AG10803 (cell line): ENCODE measurements at regions not wholly inside any gene's neighbourhood (a gene's known extent, or its start where the extent isn't known, plus 50 kb on each side); places are given as distances from the start of the nearest gene placed in this dataset.

Experiments used
- DNase-seq: peaks from one replicate; pipeline ENCODE4 v3.0.0; 2010; ENCODE audit warnings: low read depth
- H3K4me3 ChIP-seq: 2 replicates; pipeline ENCODE4 v1.5.1; 2011; ENCODE audit warnings: mild to moderate bottlenecking, low read length, control low read depth
- TF ChIP-seq, protein P1 (sequence below): conservative IDR thresholded peaks from 2 replicates; pipeline ENCODE4 v1.5.1; 2011; ENCODE audit warnings: mild to moderate bottlenecking, low read length, control low read depth, inconsistent platforms

DNA sequence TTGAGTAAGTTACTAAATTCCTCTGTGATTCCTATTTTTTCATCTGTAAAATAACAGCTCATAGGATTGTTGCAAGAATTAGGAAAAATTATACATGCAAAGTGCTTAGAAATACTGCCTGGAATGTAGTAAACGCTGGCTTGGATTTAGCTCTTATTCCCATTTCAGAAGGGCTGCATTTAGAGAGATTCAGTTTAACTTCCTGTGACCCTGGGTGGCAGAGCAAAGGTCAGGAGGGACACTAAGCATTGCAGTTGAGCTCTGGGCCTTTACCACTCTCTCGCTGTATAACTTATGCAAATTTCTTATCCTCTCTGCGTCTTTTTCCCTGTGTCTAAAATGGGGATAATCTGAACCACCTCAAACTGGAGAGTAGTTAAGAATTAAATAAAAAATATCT, 241.0 kb upstream of the POU3F1 start:
- DNase-seq, result no peak
- TF ChIP-seq, protein P1, sequence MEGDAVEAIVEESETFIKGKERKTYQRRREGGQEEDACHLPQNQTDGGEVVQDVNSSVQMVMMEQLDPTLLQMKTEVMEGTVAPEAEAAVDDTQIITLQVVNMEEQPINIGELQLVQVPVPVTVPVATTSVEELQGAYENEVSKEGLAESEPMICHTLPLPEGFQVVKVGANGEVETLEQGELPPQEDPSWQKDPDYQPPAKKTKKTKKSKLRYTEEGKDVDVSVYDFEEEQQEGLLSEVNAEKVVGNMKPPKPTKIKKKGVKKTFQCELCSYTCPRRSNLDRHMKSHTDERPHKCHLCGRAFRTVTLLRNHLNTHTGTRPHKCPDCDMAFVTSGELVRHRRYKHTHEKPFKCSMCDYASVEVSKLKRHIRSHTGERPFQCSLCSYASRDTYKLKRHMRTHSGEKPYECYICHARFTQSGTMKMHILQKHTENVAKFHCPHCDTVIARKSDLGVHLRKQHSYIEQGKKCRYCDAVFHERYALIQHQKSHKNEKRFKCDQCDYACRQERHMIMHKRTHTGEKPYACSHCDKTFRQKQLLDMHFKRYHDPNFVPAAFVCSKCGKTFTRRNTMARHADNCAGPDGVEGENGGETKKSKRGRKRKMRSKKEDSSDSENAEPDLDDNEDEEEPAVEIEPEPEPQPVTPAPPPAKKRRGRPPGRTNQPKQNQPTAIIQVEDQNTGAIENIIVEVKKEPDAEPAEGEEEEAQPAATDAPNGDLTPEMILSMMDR, result no peak
- no peak overlapping the region for H3K4me3 ChIP-seq

DNA sequence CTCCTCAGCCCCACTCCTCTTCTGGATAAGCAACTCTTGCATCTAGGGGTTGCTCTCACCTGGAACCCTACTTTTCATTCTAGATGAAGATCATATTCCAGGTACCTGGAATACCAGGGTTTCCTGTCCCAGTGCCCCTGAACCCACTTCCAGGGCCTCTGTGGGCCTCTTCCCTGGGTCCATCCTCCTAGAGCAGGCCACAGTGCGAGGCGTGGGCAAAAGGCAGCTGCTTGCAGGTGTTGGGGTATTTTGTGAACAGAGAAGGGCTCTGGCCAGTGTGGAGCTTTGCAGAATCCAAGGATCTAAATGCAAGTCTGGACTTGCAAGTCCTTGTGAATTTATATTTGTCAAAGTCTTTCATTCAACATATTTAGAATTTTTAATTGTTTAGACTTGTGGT, 240.4 kb upstream of the POU3F1 start:
- H3K4me3 ChIP-seq, result no peak overlapping the region
- no peak for DNase-seq
- TF ChIP-seq, protein P1, result no peak

DNA sequence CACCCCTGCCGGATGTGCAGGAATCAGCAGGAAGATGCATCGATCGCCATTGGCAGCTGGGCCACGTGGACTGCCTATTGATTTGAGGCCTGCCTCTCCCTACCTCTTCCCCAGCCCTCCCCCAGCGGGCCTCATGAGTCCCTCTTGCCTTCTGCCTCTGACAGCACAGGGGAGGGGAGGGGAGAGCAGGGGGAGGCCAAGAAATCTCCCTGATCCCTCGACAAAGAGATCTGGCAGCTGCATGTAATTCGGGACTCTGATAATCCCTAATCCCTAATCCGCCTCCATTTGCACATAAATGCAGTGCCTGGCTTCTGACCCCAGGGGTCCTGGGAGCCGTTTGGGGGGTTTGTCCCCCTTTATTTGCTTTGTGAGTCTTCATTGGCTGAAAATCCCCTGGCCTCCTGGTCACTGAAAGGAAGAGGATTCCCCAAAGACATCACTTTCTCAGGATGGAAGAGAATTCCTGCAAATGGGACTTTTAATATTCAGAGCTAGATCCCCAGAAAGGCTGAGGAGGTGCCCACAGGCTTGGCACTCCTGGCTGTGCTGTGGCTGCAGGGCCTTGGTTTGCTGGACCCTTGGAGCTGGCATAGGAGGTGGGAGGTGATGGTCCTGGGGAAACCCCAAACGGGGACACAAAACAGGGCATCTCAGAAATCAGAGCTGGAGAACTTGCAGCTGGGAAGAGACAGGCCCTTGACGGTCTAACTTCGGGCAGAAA, 239.4 kb upstream of the POU3F1 start:
- no peak overlapping the region for H3K4me3 ChIP-seq
- no peak for DNase-seq
- TF ChIP-seq, protein P1, result no peak

- H3K4me3 ChIP-seq, result no peak overlapping the region
- DNase-seq, result no peak
- TF ChIP-seq, protein P1, result no peak
Measured at GRCh38 chr1:38284953-38285352, 238.4 kb upstream of the POU3F1 start.

DNA sequence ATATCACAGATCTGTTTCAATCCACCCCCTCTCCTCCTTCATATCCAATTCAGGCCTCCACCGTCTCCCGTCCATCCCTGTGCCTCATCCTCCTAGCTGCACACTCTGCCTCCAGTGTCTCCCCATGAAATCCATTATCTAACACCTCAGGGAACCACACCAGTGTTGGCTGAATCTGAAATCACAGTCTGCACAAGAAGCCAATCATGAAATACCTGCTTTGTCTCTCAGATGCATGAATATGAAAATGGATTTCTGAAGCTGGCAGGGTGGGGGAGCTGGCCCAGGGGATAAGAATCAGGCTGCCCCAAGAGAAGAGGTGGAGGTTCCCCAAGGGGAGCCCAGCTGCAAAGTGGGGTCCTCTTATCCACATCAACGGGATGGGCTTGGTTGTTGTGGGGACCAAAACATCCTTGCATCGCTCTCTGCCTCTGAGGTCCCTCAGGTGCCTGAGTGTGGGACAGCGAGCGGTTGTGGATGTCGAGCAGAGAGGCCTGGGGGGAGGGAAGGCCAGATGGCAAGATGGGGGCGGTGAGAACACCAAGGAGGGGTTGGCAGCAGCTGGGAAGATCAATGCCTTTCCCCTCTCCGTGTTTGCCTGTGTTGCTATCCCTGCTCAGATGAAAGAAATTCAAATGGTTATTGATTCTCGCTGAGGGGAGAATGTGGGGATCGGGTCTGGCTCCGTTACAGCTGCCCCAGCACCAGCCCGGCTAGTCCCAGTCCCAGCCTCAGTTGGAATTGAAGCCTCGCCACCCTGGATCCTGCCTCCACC, 237.3 kb upstream of the POU3F1 start:
- DNase-seq, result no peak
- H3K4me3 ChIP-seq, result no peak overlapping the region
- TF ChIP-seq, protein P1, result no peak

DNA sequence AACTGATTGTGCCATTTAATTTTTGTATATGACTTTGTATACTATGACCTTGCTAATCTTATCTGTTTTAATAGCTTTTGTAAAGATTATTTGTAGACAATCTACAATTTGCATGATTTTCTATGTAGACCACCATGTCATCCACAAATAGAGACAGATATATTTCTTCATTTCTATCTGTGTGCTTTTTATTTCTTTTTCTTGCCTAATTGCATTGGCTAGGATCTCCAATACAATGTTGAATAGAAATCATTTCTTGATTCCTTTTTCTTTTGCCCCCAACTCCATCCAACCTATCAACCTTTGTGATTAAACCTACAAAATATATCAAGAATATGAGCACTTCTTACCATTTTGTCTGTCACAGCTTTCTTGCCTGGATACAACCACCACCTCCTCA, 232.6 kb upstream of the POU3F1 start:
- DNase-seq, result no peak
- no peak overlapping the region for H3K4me3 ChIP-seq
- TF ChIP-seq, protein P1, result no peak

GRCh38 chr1:38277646-38278045, 231.1 kb upstream of the POU3F1 start:
- H3K4me3 ChIP-seq, result no peak overlapping the region
- TF ChIP-seq, protein P1, result no peak
- DNase-seq, result no peak
